MM.1S (cell line): ENCODE measurements at regions not wholly inside any gene's neighbourhood (a gene's known extent, or its start where the extent isn't known, plus 50 kb on each side); places are given as distances from the start of the nearest gene placed in this dataset.

Experiments
- DNase-seq: peaks from one replicate; pipeline ENCODE4 v3.0.0-alpha.2; 2015
- H2AFZ ChIP-seq: fragments of 300-600 bp; sonication (generic); 2 replicates; pipeline ENCODE4 v1.6.0; 2016; ENCODE audit warnings: antibody characterized with exemption, low read length
- H3F3A ChIP-seq: fragments of 300-600 bp; sonication (generic); 2 replicates; pipeline ENCODE4 v1.6.1; 2016; ENCODE audit warnings: mild to moderate bottlenecking, antibody characterized with exemption, low read length, moderate library complexity, mixed read lengths; ENCODE audit not compliant: insufficient read depth
- H3K27ac ChIP-seq: fragments of 300-600 bp; sonication (generic); 2 replicates; pipeline ENCODE4 v1.5.1; 2016; ENCODE audit warnings: mild to moderate bottlenecking, low read length
- H3K27me3 ChIP-seq: fragments of 300-600 bp; sonication (generic); replicated peaks from 2 replicates; pipeline ENCODE4 v1.6.0; 2016; ENCODE audit warnings: low read length; ENCODE audit not compliant: insufficient read depth
- H3K36me3 ChIP-seq: fragments of 300-600 bp; sonication (generic); replicated peaks from 2 replicates; pipeline ENCODE4 v1.6.1; 2016; ENCODE audit warnings: mild to moderate bottlenecking, low read length, mixed read lengths; ENCODE audit not compliant: insufficient read depth
- H3K4me1 ChIP-seq: fragments of 300-600 bp; sonication (generic); 2 replicates; pipeline ENCODE4 v1.6.1; 2016; ENCODE audit warnings: low read length, mixed read lengths
- H3K4me2 ChIP-seq: fragments of 300-600 bp; sonication (generic); 2 replicates; pipeline ENCODE4 v1.6.0; 2016; ENCODE audit warnings: low read depth, low read length
- H3K4me3 ChIP-seq: fragments of 300-600 bp; sonication (generic); 2 replicates; pipeline ENCODE4 v1.5.1; 2016; ENCODE audit warnings: low read length, mixed read lengths
- H3K79me2 ChIP-seq: fragments of 300-600 bp; sonication (generic); 2 replicates; pipeline ENCODE4 v1.6.1; 2016; ENCODE audit warnings: mixed run types, low read length, mixed read lengths
- H3K9ac ChIP-seq: fragments of 300-600 bp; sonication (generic); 2 replicates; pipeline ENCODE4 v1.6.1; 2016; ENCODE audit warnings: low read length, mixed read lengths
- H3K9me2 ChIP-seq: fragments of 300-600 bp; sonication (generic); replicated peaks from 2 replicates; pipeline ENCODE4 v1.6.1; 2016; ENCODE audit warnings: mild to moderate bottlenecking, low read length, mixed read lengths; ENCODE audit not compliant: insufficient read depth
- H3K9me3 ChIP-seq: fragments of 300-600 bp; sonication (generic); replicated peaks from 2 replicates; pipeline ENCODE4 v1.6.1; 2016; ENCODE audit warnings: mild to moderate bottlenecking, low read length, mixed read lengths; ENCODE audit not compliant: insufficient read depth
- H4K20me1 ChIP-seq: fragments of 300-600 bp; sonication (generic); 2 replicates; pipeline ENCODE4 v1.6.1; 2016; ENCODE audit warnings: mild to moderate bottlenecking, low read length, moderate library complexity, mixed read lengths; ENCODE audit not compliant: insufficient read depth
- EZH2 ChIP-seq: fragments of 300-600 bp; sonication (generic); optimal IDR thresholded peaks from 2 replicates; pipeline ENCODE3; 2017; ENCODE audit warnings: low read depth, mild to moderate bottlenecking, antibody characterized with exemption, low read length, mixed read lengths
- EZH2phosphoT487 ChIP-seq: fragments of 300-600 bp; sonication (generic); IDR thresholded peaks from 2 replicates; pipeline ENCODE4 v1.6.1; 2018; ENCODE audit warnings: antibody characterized with exemption, low read length
- TF ChIP-seq, protein P1 (sequence below): fragments of 300-600 bp; sonication (generic); IDR thresholded peaks from 2 replicates; pipeline ENCODE4 v1.5.1; 2016; ENCODE audit warnings: antibody characterized with exemption, low read length, mixed read lengths

GRCh38 chr6:121724576-121724975, 289.1 kb downstream of the GJA1 start:
- Histone ChIP-seq H3K27me3 (no peaks in the 10 kb centered on the region), H3K9me3 (no peaks in the 10 kb centered on the region), H3K27ac (no peak overlapping the region), H3K9ac (no peak overlapping the region), H3K79me2 (no peaks in the 10 kb centered on the region), H3F3A (no peaks in the 10 kb centered on the region), H3K9me2 (no peaks in the 10 kb centered on the region), H3K4me2 (no peak overlapping the region), H2AFZ (no peak overlapping the region), H3K36me3 (no peaks in the 10 kb centered on the region), H3K4me1 (no peaks in the 10 kb centered on the region), H4K20me1 (no peaks in the 10 kb centered on the region), H3K4me3 (no peak overlapping the region)
- DNase-seq: no peak
- no peak for TF ChIP-seq EZH2phosphoT487
- TF ChIP-seq EZH2: no peak
- TF ChIP-seq, protein P1, sequence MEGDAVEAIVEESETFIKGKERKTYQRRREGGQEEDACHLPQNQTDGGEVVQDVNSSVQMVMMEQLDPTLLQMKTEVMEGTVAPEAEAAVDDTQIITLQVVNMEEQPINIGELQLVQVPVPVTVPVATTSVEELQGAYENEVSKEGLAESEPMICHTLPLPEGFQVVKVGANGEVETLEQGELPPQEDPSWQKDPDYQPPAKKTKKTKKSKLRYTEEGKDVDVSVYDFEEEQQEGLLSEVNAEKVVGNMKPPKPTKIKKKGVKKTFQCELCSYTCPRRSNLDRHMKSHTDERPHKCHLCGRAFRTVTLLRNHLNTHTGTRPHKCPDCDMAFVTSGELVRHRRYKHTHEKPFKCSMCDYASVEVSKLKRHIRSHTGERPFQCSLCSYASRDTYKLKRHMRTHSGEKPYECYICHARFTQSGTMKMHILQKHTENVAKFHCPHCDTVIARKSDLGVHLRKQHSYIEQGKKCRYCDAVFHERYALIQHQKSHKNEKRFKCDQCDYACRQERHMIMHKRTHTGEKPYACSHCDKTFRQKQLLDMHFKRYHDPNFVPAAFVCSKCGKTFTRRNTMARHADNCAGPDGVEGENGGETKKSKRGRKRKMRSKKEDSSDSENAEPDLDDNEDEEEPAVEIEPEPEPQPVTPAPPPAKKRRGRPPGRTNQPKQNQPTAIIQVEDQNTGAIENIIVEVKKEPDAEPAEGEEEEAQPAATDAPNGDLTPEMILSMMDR: no peak

GRCh38 chr6:121726596-121726995, 291.1 kb downstream of the GJA1 start:
- no peaks in the 10 kb centered on the region for H3K9me2 ChIP-seq
- no peaks in the 10 kb centered on the region for H3K27me3 ChIP-seq
- no peak overlapping the region for H3K4me2 ChIP-seq
- H3K4me3 ChIP-seq: no peak overlapping the region
- TF ChIP-seq EZH2phosphoT487 (no peak), EZH2 (no peak)
- TF ChIP-seq, protein P1: no peak
- H3K9ac ChIP-seq: no peak overlapping the region
- H3F3A ChIP-seq: no peaks in the 10 kb centered on the region
- H2AFZ ChIP-seq: no peak overlapping the region
- H3K9me3 ChIP-seq: no peaks in the 10 kb centered on the region
- no peak overlapping the region for H3K27ac ChIP-seq
- DNase-seq: no peak
- no peaks in the 10 kb centered on the region for H3K36me3 ChIP-seq
- H3K4me1 ChIP-seq: no peaks in the 10 kb centered on the region
- no peaks in the 10 kb centered on the region for H4K20me1 ChIP-seq
- no peaks in the 10 kb centered on the region for H3K79me2 ChIP-seq

DNA sequence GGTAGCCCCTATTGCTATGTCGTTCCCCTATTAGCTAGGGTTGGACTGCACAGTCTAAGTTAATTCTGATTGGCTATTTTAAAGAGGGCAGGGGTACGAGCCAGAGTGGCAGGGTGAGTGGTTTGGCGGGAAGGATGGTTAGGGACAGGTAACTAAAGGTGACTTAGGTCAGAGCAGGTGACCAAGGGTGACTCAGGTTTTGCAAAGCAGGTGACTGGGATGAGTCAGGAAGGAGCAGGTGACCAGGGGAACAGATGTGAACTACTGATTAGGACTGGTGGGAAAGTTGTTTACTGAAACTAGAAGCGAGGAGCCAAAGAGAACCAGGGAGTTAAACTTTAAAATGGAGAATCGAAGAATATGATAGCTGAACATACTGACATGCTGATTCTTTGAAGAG, 295.2 kb downstream of the GJA1 start:
- no peak for DNase-seq
- H3K9me3 ChIP-seq: no peaks in the 10 kb centered on the region
- H3K9me2 ChIP-seq: no peaks in the 10 kb centered on the region
- no peak for TF ChIP-seq EZH2
- TF ChIP-seq, protein P1: no peak
- TF ChIP-seq EZH2phosphoT487: no peak
- no peaks in the 10 kb centered on the region for H3K4me1 ChIP-seq
- no peak overlapping the region for H3K4me3 ChIP-seq
- H3K79me2 ChIP-seq: no peaks in the 10 kb centered on the region
- H2AFZ ChIP-seq: no peak overlapping the region
- H3K4me2 ChIP-seq: no peak overlapping the region
- H3K27me3 ChIP-seq: no peaks in the 10 kb centered on the region
- H3K36me3 ChIP-seq: no peaks in the 10 kb centered on the region
- H3K27ac ChIP-seq: no peak overlapping the region
- no peak overlapping the region for H3K9ac ChIP-seq
- no peaks in the 10 kb centered on the region for H3F3A ChIP-seq
- H4K20me1 ChIP-seq: no peaks in the 10 kb centered on the region
